ENCODE measurements at regions not wholly inside any gene's neighbourhood (a gene's known extent, or its start where the extent isn't known, plus 50 kb on each side); places are given as distances from the start of the nearest gene placed in this dataset.

GRCh38 chr10:47189802-47190201 is 110.2 kb upstream of the GDF10 start:
- TF ChIP-seq BHLHE40 (IDR thresholded peaks at IDR 0.05; ENCODE audit: borderline replicate concordance) (no peak), SUZ12 (IDR thresholded peaks at IDR 0.05) (no peak), FOXM1 (IDR thresholded peaks at IDR 0.05; ENCODE audit: borderline replicate concordance) (no peak), LEF1 (IDR thresholded peaks at IDR 0.05; ENCODE audit: borderline replicate concordance) (no peak), HDGF (IDR thresholded peaks at IDR 0.05; ENCODE audit: borderline replicate concordance) (no peak), SP1 (IDR thresholded peaks at IDR 0.05) (no peak), TARDBP (IDR thresholded peaks at IDR 0.05) (no peak), FOXK2 (IDR thresholded peaks at IDR 0.05) (no peak)

All from HEK293T (cell line).